ENCODE measurements at regions not wholly inside any gene's neighbourhood (a gene's known extent, or its start where the extent isn't known, plus 50 kb on each side); places are given as distances from the start of the nearest gene placed in this dataset.
"Not testable (repeated sequence)": the region's sequence is repeated elsewhere in the genome, so short reads cannot be mapped to it uniquely, and the experiment has no call there.

- DNase-seq (ENCODE audit: low spot score): no peak
Measured at GRCh38 chr22:34319346-34319745, 399.1 kb upstream of the LARGE1 start.

GRCh38 chr22:34324763-34325162 is 404.5 kb upstream of the LARGE1 start:
- no peak for DNase-seq (ENCODE audit: low spot score)

GRCh38 chr22:34326901-34327300 is 406.6 kb upstream of the LARGE1 start:
- DNase-seq (ENCODE audit: low spot score): no peak

- DNase-seq (ENCODE audit: low spot score): no peak
Measured at GRCh38 chr22:34330432-34330831, 410.2 kb upstream of the LARGE1 start.

GRCh38 chr22:34333285-34333684 is 413.0 kb upstream of the LARGE1 start:
- DNase-seq (ENCODE audit: low spot score): no peak

GRCh38 chr22:34334893-34335292 is 414.6 kb upstream of the LARGE1 start:
- DNase-seq (ENCODE audit: low spot score): no peak

GRCh38 chr22:34344702-34345101 is 424.4 kb upstream of the LARGE1 start:
- no peak for DNase-seq (ENCODE audit: low spot score)

- no peak for DNase-seq (ENCODE audit: low spot score)
Measured at GRCh38 chr22:34354071-34354817, 434.0 kb upstream of the LARGE1 start.

GRCh38 chr22:34356481-34356880 is 436.2 kb upstream of the LARGE1 start:
- no peak for DNase-seq (ENCODE audit: low spot score)

GRCh38 chr22:34370711-34371110 is 450.4 kb upstream of the LARGE1 start:
- DNase-seq (ENCODE audit: low spot score): no peak

- DNase-seq (ENCODE audit: low spot score): no peak
Measured at GRCh38 chr22:34379825-34380224, 459.5 kb upstream of the LARGE1 start.

- no peak for DNase-seq (ENCODE audit: low spot score)
Measured at GRCh38 chr22:34380532-34380931, 460.3 kb upstream of the LARGE1 start.

GRCh38 chr22:34390400-34390799 is 470.1 kb upstream of the LARGE1 start:
- DNase-seq (ENCODE audit: low spot score): no peak

GRCh38 chr22:34395370-34395769 is 475.1 kb upstream of the LARGE1 start:
- no peak for DNase-seq (ENCODE audit: low spot score)

GRCh38 chr22:34403667-34404066 is 483.4 kb upstream of the LARGE1 start:
- no peak for DNase-seq (ENCODE audit: low spot score)

GRCh38 chr22:34410111-34410510 is 489.8 kb upstream of the LARGE1 start:
- DNase-seq (ENCODE audit: low spot score): no peak

- peak; percentile 78 for DNase-seq (ENCODE audit: low spot score)
Measured at GRCh38 chr22:34414467-34415440, 494.5 kb upstream of the LARGE1 start.

GRCh38 chr22:34416022-34416860 is 496.0 kb upstream of the LARGE1 start:
- no peak for DNase-seq (ENCODE audit: low spot score)

- not testable (repeated sequence) for DNase-seq (ENCODE audit: low spot score)
Measured at GRCh38 chr22:34422948-34423347, 502.7 kb upstream of the LARGE1 start.

- no peak for DNase-seq (ENCODE audit: low spot score)
Measured at GRCh38 chr22:34427436-34427835, 507.2 kb upstream of the LARGE1 start.

GRCh38 chr22:34427841-34428240 is 507.6 kb upstream of the LARGE1 start:
- no peak for DNase-seq (ENCODE audit: low spot score)

- no peak for DNase-seq (ENCODE audit: low spot score)
Measured at GRCh38 chr22:34429314-34429713, 509.0 kb upstream of the LARGE1 start.
